Left lung (tissue), 4 donors: ENCODE measurements at regions not wholly inside any gene's neighbourhood (a gene's known extent, or its start where the extent isn't known, plus 50 kb on each side); places are given as distances from the start of the nearest gene placed in this dataset.

Experiments used
- ATAC-seq: fragments of 200-7000 bp; cut with Tn5 transposase; one replicate; pipeline ENCODE4 v1.9.1; 2020; ENCODE audit warnings: moderate library complexity
- DNase-seq, 4 donors: peaks; one replicate each; pipeline ENCODE4 v3.0.0-alpha.2; 2013 to 2020
- H3K27ac ChIP-seq, 2 donors: fragments of 200-600 bp; sonication (generic) in 1 of 2; one replicate each; pipeline versions ENCODE4 v1.5.0 to v1.8.0; 2020 to 2021
- H3K27me3 ChIP-seq, 2 donors: fragments of 200-600 bp; sonication (generic) in 1 of 2; one replicate each; pipeline versions ENCODE4 v1.5.0 to v1.8.0; 2020 to 2021
- H3K36me3 ChIP-seq, 2 donors: fragments of 200-600 bp; sonication (generic) in 1 of 2; one replicate each; pipeline versions ENCODE4 v1.5.0 to v1.8.0; 2020 to 2021
- H3K4me1 ChIP-seq, 2 donors: fragments of 200-600 bp; one replicate each; pipeline ENCODE4 v1.8.0; 2021
- H3K4me3 ChIP-seq, 2 donors: fragments of 200-600 bp; sonication (generic) in 1 of 2; one replicate each; pipeline versions ENCODE4 v1.5.0 to v1.8.0; 2020 to 2021; ENCODE audit warnings: mild to moderate bottlenecking in 1 of 2
- H3K9me3 ChIP-seq, 2 donors: fragments of 200-600 bp; sonication (generic) in 1 of 2; one replicate each; pipeline versions ENCODE4 v1.5.0 to v1.8.0; 2020 to 2021
- CTCF ChIP-seq, 2 donors: fragments of 200-600 bp; sonication (generic) in 1 of 2; IDR thresholded peaks; one replicate each; pipeline versions ENCODE4 v1.5.0 to v1.8.0; 2021; ENCODE audit warnings: antibody characterized with exemption in 2 of 2
- intact Hi-C, 2 donors: fragments of 100-400 bp; cut with DNase I; formaldehyde crosslinking; loops; one replicate each; pipeline versions ENCODE4 v1.11.2 to v1.14.2; 2022
- donor health status: DM: no; HTN: yes; CAD: no.
- donor health status: DM: no; HTN: no; CAD: no.

DNA sequence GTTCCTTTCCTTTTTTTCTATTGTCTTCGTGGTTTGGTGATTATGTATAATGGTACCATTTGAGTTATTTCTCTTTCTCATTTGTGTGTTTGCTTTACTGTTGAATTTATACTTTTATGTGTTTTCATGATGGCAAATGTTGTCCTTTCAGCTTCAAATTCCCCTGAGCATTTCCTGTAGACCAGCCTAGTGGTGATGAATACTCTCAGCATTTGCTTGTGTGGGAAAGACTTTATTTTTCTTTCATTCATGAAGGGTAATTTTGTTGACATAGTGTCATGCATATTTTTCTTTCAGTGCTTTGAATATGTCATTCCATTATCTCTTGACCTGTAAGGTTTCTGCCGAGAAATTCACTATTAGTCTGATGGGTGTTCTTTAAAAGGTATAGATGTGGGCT lies 166.6 kb upstream of the GORAB start:
- no peak overlapping the region for H3K27ac ChIP-seq
- peaks cover 0 to 15% of the 10 kb centered on the region in 2 donors for H3K9me3 ChIP-seq
- DNase-seq (no peak), ATAC-seq (no peak)
- H3K27me3 ChIP-seq: no peaks in the 10 kb centered on the region
- intact Hi-C loops: no loop called here
- H3K4me1 ChIP-seq: no peaks in the 10 kb centered on the region
- TF ChIP-seq CTCF (IDR thresholded peaks at IDR 0.05): no peak
- no peaks in the 10 kb centered on the region for H3K36me3 ChIP-seq
- H3K4me3 ChIP-seq: no peak overlapping the region

- no peak for ATAC-seq
- no peak for TF ChIP-seq CTCF (IDR thresholded peaks at IDR 0.05)
These were observed 165.0 kb upstream of the GORAB start for GRCh38 chr1:170366980-170367379.

GRCh38 chr1:170367615-170368014 lies 164.4 kb upstream of the GORAB start:
- ATAC-seq (no peak), DNase-seq (peak in 1 of 4 donors; percentile 24)
- Histone ChIP-seq H3K4me1 (no peaks in the 10 kb centered on the region), H3K4me3 (no peak overlapping the region), H3K27me3 (no peaks in the 10 kb centered on the region), H3K9me3 (peaks cover 0 to 13% of the 10 kb centered on the region in 2 donors), H3K36me3 (no peaks in the 10 kb centered on the region), H3K27ac (no peak overlapping the region)
- no peak for TF ChIP-seq CTCF (IDR thresholded peaks at IDR 0.05)
- intact Hi-C loops: no loop called here

More at GRCh38 chr1:170366980-170367379, 165.0 kb upstream of the GORAB start:
- H3K4me3 ChIP-seq: no peak overlapping the region
- H3K36me3 ChIP-seq: no peaks in the 10 kb centered on the region
- no peaks in the 10 kb centered on the region for H3K4me1 ChIP-seq
- DNase-seq: no peak
- intact Hi-C loops: no loop called here
- H3K9me3 ChIP-seq: peaks cover 0 to 14% of the 10 kb centered on the region in 2 donors
- H3K27ac ChIP-seq: no peak overlapping the region
- no peaks in the 10 kb centered on the region for H3K27me3 ChIP-seq

DNA sequence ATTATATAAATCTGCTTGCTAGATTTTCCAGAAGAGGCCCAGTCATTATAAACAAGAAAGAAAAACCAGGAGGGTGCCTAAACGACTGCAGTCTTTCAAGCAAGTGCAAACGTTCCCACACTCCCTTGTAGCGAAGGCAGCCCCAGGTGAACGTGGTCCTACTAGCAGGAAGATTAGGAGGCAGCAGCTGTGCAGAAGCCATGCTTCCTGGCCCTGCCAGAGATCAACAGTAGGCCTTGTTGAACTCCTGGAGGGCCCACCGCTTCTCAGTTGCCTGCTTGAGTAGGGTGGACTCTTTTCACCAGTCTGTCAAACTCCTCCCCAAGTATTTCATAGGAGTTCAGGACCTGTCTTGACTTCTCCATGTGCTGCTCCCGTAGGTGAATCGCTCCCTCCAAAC lies 163.0 kb upstream of the GORAB start:
- Histone ChIP-seq H3K4me1 (no peaks in the 10 kb centered on the region), H3K4me3 (no peak overlapping the region), H3K36me3 (no peaks in the 10 kb centered on the region), H3K9me3 (peaks cover 0 to 11% of the 10 kb centered on the region in 2 donors), H3K27me3 (no peaks in the 10 kb centered on the region), H3K27ac (no peak overlapping the region)
- intact Hi-C loops: no loop called here
- peak in 1 of 4 donors; percentile 34 for DNase-seq
- no peak for ATAC-seq
- no peak for TF ChIP-seq CTCF (IDR thresholded peaks at IDR 0.05)

GRCh38 chr1:170369417-170369816 lies 162.5 kb upstream of the GORAB start:
- DNase-seq: no peak
- H3K27ac ChIP-seq: no peak overlapping the region

More at GRCh38 chr1:170369417-170369816, 162.5 kb upstream of the GORAB start:
- H3K9me3 ChIP-seq: peaks cover 0 to 11% of the 10 kb centered on the region in 2 donors
- intact Hi-C loops: no loop called here
- H3K27me3 ChIP-seq: no peaks in the 10 kb centered on the region
- H3K4me1 ChIP-seq: no peaks in the 10 kb centered on the region
- no peak overlapping the region for H3K4me3 ChIP-seq
- TF ChIP-seq CTCF (IDR thresholded peaks at IDR 0.05): no peak
- no peaks in the 10 kb centered on the region for H3K36me3 ChIP-seq
- ATAC-seq: no peak
